Adrenal gland (tissue), 5 donors: ENCODE measurements at regions not wholly inside any gene's neighbourhood (a gene's known extent, or its start where the extent isn't known, plus 50 kb on each side); places are given as distances from the start of the nearest gene placed in this dataset.

Experiments used
- POLR2A ChIP-seq, 2 donors: fragments of 450-650 bp; IDR thresholded peaks; one replicate each; pipeline ENCODE4 v1.6.1; 2017; ENCODE audit warnings: antibody characterized with exemption in 2 of 2, mild to moderate bottlenecking in 2 of 2, moderate library complexity in 1 of 2
- TF ChIP-seq, protein P1 (sequence below), 6 experiments: fragments of 450-650 bp in 4 of 6; fragments of 200-600 bp in 2 of 6; sonication (generic) in 1 of 6; IDR thresholded peaks; 1 replicate in 5 of 6; 2 replicates in 1 of 6; pipeline versions ENCODE4 v1.5.1 to v1.8.0; 2016 to 2021; ENCODE audit warnings: antibody characterized with exemption in 6 of 6, mild to moderate bottlenecking in 2 of 6, moderate library complexity in 1 of 6
- donor health status: DM: no; HTN: no; CAD: no.

DNA sequence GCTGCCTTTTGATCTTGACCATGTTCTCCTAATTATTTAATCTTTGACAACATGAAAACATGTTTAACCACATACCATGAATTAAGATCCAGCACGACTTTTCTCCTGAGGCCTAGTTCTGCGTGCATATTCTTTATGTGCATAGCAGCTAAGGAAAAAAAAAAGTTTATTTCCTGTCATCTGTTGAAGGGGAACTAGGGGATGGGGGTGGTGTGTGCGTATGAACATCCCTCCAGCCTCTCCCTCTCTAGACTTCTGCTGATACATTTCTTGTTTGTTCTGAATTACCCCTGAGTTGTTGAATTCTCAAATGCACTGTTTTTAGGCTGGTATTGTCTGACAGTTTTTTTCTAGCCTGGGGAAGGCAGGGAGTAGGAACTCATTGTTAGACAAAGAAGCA lies 543.3 kb downstream of the FGF9 start:
- TF ChIP-seq, protein P1, sequence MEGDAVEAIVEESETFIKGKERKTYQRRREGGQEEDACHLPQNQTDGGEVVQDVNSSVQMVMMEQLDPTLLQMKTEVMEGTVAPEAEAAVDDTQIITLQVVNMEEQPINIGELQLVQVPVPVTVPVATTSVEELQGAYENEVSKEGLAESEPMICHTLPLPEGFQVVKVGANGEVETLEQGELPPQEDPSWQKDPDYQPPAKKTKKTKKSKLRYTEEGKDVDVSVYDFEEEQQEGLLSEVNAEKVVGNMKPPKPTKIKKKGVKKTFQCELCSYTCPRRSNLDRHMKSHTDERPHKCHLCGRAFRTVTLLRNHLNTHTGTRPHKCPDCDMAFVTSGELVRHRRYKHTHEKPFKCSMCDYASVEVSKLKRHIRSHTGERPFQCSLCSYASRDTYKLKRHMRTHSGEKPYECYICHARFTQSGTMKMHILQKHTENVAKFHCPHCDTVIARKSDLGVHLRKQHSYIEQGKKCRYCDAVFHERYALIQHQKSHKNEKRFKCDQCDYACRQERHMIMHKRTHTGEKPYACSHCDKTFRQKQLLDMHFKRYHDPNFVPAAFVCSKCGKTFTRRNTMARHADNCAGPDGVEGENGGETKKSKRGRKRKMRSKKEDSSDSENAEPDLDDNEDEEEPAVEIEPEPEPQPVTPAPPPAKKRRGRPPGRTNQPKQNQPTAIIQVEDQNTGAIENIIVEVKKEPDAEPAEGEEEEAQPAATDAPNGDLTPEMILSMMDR (IDR thresholded peaks at IDR 0.05), result no peak
- TF ChIP-seq POLR2A (IDR thresholded peaks at IDR 0.05), result no peak
